MM.1S (cell line): ENCODE measurements at regions not wholly inside any gene's neighbourhood (a gene's known extent, or its start where the extent isn't known, plus 50 kb on each side); places are given as distances from the start of the nearest gene placed in this dataset.

Experiments
- DNase-seq: peaks from one replicate; pipeline ENCODE4 v3.0.0-alpha.2; 2015
- H2AFZ ChIP-seq: fragments of 300-600 bp; sonication (generic); 2 replicates; pipeline ENCODE4 v1.6.0; 2016; ENCODE audit warnings: antibody characterized with exemption, low read length
- H3F3A ChIP-seq: fragments of 300-600 bp; sonication (generic); 2 replicates; pipeline ENCODE4 v1.6.1; 2016; ENCODE audit warnings: mild to moderate bottlenecking, antibody characterized with exemption, low read length, moderate library complexity, mixed read lengths; ENCODE audit not compliant: insufficient read depth
- H3K27ac ChIP-seq: fragments of 300-600 bp; sonication (generic); 2 replicates; pipeline ENCODE4 v1.5.1; 2016; ENCODE audit warnings: mild to moderate bottlenecking, low read length
- H3K27me3 ChIP-seq: fragments of 300-600 bp; sonication (generic); replicated peaks from 2 replicates; pipeline ENCODE4 v1.6.0; 2016; ENCODE audit warnings: low read length; ENCODE audit not compliant: insufficient read depth
- H3K36me3 ChIP-seq: fragments of 300-600 bp; sonication (generic); replicated peaks from 2 replicates; pipeline ENCODE4 v1.6.1; 2016; ENCODE audit warnings: mild to moderate bottlenecking, low read length, mixed read lengths; ENCODE audit not compliant: insufficient read depth
- H3K4me1 ChIP-seq: fragments of 300-600 bp; sonication (generic); 2 replicates; pipeline ENCODE4 v1.6.1; 2016; ENCODE audit warnings: low read length, mixed read lengths
- H3K4me2 ChIP-seq: fragments of 300-600 bp; sonication (generic); 2 replicates; pipeline ENCODE4 v1.6.0; 2016; ENCODE audit warnings: low read depth, low read length
- H3K4me3 ChIP-seq: fragments of 300-600 bp; sonication (generic); 2 replicates; pipeline ENCODE4 v1.5.1; 2016; ENCODE audit warnings: low read length, mixed read lengths
- H3K79me2 ChIP-seq: fragments of 300-600 bp; sonication (generic); 2 replicates; pipeline ENCODE4 v1.6.1; 2016; ENCODE audit warnings: mixed run types, low read length, mixed read lengths
- H3K9ac ChIP-seq: fragments of 300-600 bp; sonication (generic); 2 replicates; pipeline ENCODE4 v1.6.1; 2016; ENCODE audit warnings: low read length, mixed read lengths
- H3K9me2 ChIP-seq: fragments of 300-600 bp; sonication (generic); replicated peaks from 2 replicates; pipeline ENCODE4 v1.6.1; 2016; ENCODE audit warnings: mild to moderate bottlenecking, low read length, mixed read lengths; ENCODE audit not compliant: insufficient read depth
- H3K9me3 ChIP-seq: fragments of 300-600 bp; sonication (generic); replicated peaks from 2 replicates; pipeline ENCODE4 v1.6.1; 2016; ENCODE audit warnings: mild to moderate bottlenecking, low read length, mixed read lengths; ENCODE audit not compliant: insufficient read depth
- H4K20me1 ChIP-seq: fragments of 300-600 bp; sonication (generic); 2 replicates; pipeline ENCODE4 v1.6.1; 2016; ENCODE audit warnings: mild to moderate bottlenecking, low read length, moderate library complexity, mixed read lengths; ENCODE audit not compliant: insufficient read depth
- EZH2 ChIP-seq: fragments of 300-600 bp; sonication (generic); optimal IDR thresholded peaks from 2 replicates; pipeline ENCODE3; 2017; ENCODE audit warnings: low read depth, mild to moderate bottlenecking, antibody characterized with exemption, low read length, mixed read lengths
- EZH2phosphoT487 ChIP-seq: fragments of 300-600 bp; sonication (generic); IDR thresholded peaks from 2 replicates; pipeline ENCODE4 v1.6.1; 2018; ENCODE audit warnings: antibody characterized with exemption, low read length
- TF ChIP-seq, protein P1 (sequence below): fragments of 300-600 bp; sonication (generic); IDR thresholded peaks from 2 replicates; pipeline ENCODE4 v1.5.1; 2016; ENCODE audit warnings: antibody characterized with exemption, low read length, mixed read lengths

DNA sequence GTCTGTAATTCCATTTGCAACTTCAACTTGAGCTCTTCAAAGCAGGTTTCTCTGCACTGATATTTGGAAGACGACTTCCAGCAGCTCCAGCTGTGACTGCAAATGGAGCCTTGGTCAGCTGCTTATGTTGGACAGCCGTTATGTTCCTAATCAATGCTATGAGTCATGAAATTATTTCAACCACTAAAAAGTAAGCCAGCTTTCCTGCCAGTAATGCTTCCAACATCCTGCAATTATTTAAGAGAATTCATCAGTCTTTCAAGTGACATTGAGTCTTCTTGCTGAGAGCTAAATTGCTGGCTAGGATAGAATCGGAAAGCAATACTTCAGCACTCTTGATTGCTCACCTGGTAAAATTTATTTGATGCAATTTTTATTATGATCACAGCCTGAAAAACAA, 375.7 kb downstream of the MMUT start:
- Histone ChIP-seq H3K27ac (no peak overlapping the region), H3K4me3 (no peak overlapping the region), H2AFZ (no peak overlapping the region), H3K4me2 (no peak overlapping the region), H3K9me2 (no peaks in the 10 kb centered on the region), H3K9me3 (no peaks in the 10 kb centered on the region), H3K27me3 (no peaks in the 10 kb centered on the region), H4K20me1 (no peaks in the 10 kb centered on the region), H3K9ac (no peak overlapping the region), H3F3A (no peaks in the 10 kb centered on the region), H3K79me2 (no peaks in the 10 kb centered on the region), H3K36me3 (no peaks in the 10 kb centered on the region), H3K4me1 (no peaks in the 10 kb centered on the region)
- no peak for DNase-seq
- TF ChIP-seq EZH2 (no peak), EZH2phosphoT487 (no peak)
- TF ChIP-seq, protein P1, sequence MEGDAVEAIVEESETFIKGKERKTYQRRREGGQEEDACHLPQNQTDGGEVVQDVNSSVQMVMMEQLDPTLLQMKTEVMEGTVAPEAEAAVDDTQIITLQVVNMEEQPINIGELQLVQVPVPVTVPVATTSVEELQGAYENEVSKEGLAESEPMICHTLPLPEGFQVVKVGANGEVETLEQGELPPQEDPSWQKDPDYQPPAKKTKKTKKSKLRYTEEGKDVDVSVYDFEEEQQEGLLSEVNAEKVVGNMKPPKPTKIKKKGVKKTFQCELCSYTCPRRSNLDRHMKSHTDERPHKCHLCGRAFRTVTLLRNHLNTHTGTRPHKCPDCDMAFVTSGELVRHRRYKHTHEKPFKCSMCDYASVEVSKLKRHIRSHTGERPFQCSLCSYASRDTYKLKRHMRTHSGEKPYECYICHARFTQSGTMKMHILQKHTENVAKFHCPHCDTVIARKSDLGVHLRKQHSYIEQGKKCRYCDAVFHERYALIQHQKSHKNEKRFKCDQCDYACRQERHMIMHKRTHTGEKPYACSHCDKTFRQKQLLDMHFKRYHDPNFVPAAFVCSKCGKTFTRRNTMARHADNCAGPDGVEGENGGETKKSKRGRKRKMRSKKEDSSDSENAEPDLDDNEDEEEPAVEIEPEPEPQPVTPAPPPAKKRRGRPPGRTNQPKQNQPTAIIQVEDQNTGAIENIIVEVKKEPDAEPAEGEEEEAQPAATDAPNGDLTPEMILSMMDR, result no peak

DNA sequence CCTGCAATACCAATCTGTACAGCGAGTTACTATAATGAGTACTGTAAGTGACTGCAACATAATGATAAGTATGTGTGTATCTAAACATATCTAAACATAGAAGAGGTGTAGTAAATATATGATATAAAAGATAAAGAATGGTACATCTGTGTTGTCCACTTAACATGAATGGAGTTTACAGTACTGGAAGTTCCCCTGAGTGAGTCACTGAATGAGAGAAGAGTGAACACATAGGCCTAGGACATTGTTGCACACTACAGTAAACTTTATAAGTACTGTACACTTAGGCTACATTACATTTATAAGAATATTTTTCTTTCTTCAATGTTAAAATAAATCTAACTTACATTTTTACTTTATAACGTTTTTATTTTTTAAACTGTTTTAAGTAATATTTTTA, 380.4 kb downstream of the MMUT start:
- TF ChIP-seq, protein P1, result no peak
- no peak for TF ChIP-seq EZH2phosphoT487
- TF ChIP-seq EZH2, result no peak
- Histone ChIP-seq H3K27ac (no peak overlapping the region), H3K9me3 (no peaks in the 10 kb centered on the region), H3K79me2 (no peaks in the 10 kb centered on the region), H3K4me2 (no peak overlapping the region), H2AFZ (no peak overlapping the region), H3K9ac (no peak overlapping the region), H3F3A (no peaks in the 10 kb centered on the region), H3K36me3 (no peaks in the 10 kb centered on the region), H3K4me3 (no peak overlapping the region), H3K27me3 (no peaks in the 10 kb centered on the region), H3K4me1 (no peaks in the 10 kb centered on the region), H4K20me1 (no peaks in the 10 kb centered on the region), H3K9me2 (no peaks in the 10 kb centered on the region)
- DNase-seq, result no peak

DNA sequence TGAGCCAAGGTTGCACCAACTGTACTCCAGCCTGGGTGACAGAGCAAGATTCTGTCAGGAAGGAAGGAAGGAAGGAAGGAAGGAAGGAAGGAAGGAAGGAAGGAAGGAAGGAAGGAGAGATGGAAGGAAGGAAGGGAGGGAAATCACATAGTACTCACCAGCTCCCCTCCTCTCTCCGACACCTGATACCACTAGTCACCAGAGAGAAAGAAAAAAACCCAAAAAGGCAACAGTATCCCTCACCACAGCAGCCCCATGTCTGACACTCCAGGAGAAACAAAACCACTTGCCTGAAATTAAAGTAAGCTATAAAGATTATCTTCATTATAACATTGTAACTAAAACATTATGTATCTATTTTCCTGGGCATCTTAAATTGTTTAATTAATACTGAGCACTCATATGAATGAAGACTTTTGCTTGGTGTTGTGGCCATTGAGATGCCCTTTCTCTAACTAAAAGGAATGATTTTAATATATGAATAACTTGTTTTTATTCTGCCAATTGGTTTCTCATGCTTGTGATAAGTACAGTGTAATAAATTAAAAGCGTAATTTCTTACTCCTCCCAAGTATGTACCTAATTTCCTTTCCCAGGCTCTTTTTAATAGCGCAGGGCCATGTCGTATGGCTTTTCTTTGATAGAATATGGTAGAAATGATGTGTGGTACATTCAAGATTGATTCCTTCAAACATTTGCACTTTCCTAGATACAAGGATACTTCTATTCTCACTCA, 390.0 kb downstream of the MMUT start:
- H3K4me3 ChIP-seq, result no peak overlapping the region
- DNase-seq, result no peak
- H3K27ac ChIP-seq, result no peak overlapping the region
- no peaks in the 10 kb centered on the region for H3K9me2 ChIP-seq
- no peaks in the 10 kb centered on the region for H3K27me3 ChIP-seq
- H3K36me3 ChIP-seq, result no peaks in the 10 kb centered on the region
- no peaks in the 10 kb centered on the region for H4K20me1 ChIP-seq
- no peaks in the 10 kb centered on the region for H3K79me2 ChIP-seq
- no peaks in the 10 kb centered on the region for H3F3A ChIP-seq
- H3K4me1 ChIP-seq, result no peaks in the 10 kb centered on the region
- no peak for TF ChIP-seq EZH2
- TF ChIP-seq, protein P1, result no peak
- TF ChIP-seq EZH2phosphoT487, result no peak
- H2AFZ ChIP-seq, result no peak overlapping the region
- no peak overlapping the region for H3K4me2 ChIP-seq
- H3K9ac ChIP-seq, result no peak overlapping the region
- no peaks in the 10 kb centered on the region for H3K9me3 ChIP-seq
